HEK293T (cell line): ENCODE measurements at regions not wholly inside any gene's neighbourhood (a gene's known extent, or its start where the extent isn't known, plus 50 kb on each side); places are given as distances from the start of the nearest gene placed in this dataset.

Experiments
- BHLHE40 ChIP-seq: fragments of 450-650 bp; IDR thresholded peaks from 2 replicates; pipeline ENCODE4 v1.6.1; 2016; ENCODE audit warnings: mild to moderate bottlenecking, moderate library complexity, borderline replicate concordance
- FOXM1 ChIP-seq: fragments of 450-650 bp; IDR thresholded peaks from 2 replicates; pipeline ENCODE4 v1.6.1; 2017; ENCODE audit warnings: mild to moderate bottlenecking, borderline replicate concordance
- SUZ12 ChIP-seq: fragments of 450-650 bp; IDR thresholded peaks from 2 replicates; pipeline ENCODE4 v1.6.1; 2016; ENCODE audit warnings: mild to moderate bottlenecking

GRCh38 chr14:43735932-43736331, 771.2 kb downstream of the FSCB start:
- TF ChIP-seq BHLHE40 (no peak), FOXM1 (no peak), SUZ12 (no peak)
